NCI-H1048 (cell line): ENCODE measurements at regions not wholly inside any gene's neighbourhood (a gene's known extent, or its start where the extent isn't known, plus 50 kb on each side); places are given as distances from the start of the nearest gene placed in this dataset.
"Not testable (repeated sequence)": the region's sequence is repeated elsewhere in the genome, so short reads cannot be mapped to it uniquely, and the experiment has no call there.

Experiments used
- DNase-seq: peaks from one replicate; lab custom pipeline; 2025; lab: John Stamatoyannopoulos, UW

DNA sequence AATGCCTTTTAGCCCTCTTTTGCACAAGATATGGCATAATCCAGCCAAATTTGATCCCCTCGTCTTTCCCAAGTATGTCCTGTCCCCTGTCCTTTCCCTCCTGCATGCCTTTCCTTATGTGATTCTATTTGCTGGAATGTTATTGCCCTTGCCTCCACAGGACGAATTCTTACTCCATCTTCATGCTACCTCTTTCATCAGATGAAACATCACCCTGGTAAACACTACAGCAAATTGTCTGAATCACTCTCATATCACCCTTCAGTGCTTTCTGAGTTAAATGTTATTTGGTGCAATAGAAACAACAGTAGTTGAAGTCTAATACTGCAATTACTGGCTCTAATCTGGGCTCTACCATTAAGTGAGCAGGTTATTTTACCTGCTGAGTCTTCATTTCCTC lies 52.2 kb upstream of the FAT1 start:
- DNase-seq: no peak

DNA sequence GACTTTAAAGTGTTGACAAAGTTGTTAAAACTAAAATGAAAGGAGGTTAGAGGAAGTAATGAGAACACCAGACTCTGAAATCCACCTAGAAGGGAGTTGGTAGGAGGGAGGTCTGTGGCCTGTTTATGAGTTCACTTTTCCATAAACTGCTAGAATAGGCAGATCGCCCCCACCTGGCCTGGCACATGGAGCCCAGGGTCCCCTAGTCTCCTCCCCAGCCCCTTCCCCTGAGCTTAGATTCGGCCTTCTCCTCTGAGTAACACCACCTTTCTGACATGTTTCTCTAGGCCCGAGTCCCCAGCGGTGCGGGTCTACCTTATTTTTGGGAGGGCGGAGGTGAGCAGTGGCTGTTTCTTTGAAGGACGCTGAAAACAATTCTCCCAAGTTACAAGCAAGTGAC lies 54.5 kb upstream of the FAT1 start:
- DNase-seq: no peak

- DNase-seq: no peak
These were observed 56.8 kb upstream of the FAT1 start for GRCh38 chr4:186780291-186781031.

GRCh38 chr4:186781032-186781917 lies 57.6 kb upstream of the FAT1 start:
- DNase-seq: no peak

DNA sequence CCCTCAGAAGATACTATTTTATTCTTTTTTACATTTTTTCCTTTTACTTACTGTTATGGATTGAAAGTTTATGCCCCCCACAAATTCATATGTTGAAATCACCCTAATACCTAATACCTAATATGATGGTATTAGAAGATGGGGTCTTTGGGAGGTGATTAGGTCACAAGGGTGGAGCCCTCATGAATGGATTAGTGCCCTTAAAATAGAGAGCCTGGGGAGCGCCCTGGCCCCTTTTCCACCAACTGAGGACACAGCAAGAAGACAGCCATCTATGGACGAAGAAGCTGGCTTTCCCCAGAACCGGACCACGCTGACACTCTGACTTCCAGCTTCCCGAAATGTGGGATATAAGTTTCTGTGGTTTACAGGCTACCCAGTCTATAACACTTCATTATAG lies 58.6 kb upstream of the FAT1 start:
- DNase-seq: no peak

GRCh38 chr4:186787536-186787935 lies 63.9 kb upstream of the FAT1 start:
- no peak for DNase-seq

DNA sequence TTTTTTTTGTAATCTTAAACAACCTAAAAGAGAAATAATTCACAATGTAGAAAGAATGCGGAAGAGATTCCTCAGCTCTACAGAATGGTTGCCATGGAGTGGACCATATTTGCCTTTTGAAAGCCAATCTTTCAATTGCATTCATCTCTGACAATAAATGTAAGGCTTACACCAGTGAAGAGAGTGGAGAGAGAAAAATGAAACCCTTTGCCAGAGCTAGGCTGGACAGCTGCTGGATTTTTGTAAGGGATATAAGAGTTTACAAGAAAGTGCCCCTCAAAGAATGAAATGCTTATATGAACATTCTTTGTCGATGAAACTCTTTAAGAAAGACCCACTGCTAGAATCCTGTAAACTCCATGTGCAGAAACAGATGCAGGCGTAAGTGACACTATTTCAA lies 66.0 kb upstream of the FAT1 start:
- no peak for DNase-seq

DNA sequence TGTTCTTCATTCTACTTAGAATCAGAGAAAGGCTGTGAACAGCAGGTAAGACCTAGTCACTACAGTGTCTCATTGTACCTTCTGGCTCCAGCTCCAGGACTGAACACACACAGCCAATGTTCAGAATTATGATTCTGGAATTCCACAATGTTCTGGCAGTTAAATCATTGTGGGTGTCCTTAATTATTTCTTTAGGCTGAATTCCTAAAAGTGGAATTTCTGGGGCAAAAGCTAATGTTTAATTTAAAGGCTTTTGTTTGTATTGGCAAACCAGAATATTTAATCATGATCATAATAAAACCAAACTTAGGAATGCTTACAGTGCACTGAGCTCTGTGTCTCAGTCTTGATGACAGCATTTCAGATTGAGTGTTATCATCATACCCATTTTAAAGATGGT lies 67.0 kb upstream of the FAT1 start:
- no peak for DNase-seq

- no peak for DNase-seq
These were observed 69.2 kb upstream of the FAT1 start for GRCh38 chr4:186792728-186793366.

GRCh38 chr4:186798951-186799659 lies 75.4 kb upstream of the FAT1 start:
- no peak for DNase-seq

DNA sequence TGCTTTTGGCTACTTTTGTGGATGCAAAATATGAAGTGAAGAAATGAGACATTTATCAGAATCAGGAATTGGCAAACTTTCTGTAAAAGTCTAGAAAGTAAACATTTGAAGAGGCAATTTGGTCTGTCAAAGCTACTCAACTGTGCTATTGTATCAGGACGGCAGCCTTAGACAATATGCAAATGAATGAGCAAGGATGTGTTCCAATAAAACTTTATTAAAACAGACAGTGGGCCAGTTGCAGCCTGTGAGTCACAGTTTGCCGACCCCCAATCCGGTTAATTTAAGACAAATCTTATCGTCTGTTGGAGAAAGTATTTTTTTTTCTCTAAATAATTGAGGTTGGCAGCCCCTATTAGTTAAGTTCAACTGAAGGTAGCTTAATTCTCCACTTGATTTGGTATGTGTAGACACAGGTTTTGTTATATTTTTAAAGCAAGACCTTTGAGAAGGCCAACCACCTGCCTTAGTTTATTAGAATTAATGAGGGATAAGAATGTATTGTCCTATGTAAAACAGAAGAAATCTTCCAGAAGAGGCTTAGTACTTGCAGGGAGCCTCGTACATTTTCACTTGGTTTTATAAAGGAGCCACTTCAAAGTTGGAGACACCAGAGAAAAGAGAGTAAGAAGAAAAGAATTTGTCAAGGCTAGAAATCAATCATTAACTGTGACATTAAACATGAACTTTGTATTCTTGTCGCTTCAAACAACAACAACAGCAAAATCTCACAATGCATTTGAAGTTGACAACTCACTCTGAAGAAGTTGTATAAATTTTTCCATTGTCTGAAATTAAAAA lies 81.6 kb upstream of the FAT1 start:
- no peak for DNase-seq

DNA sequence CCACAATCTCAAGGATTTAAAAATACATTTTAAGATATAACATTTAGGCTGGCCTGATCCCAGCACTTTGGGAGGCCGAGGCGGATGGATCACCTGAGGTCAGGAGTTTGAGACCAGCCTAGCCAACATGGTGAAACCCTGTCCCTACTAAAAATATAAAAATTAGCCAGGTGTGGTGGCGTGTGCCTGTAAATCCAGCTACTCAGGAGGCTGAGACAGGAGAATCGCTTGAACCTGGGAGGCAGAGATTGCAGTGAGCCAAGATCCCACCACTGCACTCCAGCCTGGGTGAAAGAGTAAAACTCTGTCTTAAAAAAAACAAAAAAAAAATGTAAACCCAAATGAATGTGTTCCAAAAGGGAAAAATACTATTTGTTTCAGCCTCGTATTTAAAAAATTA lies 82.3 kb upstream of the FAT1 start:
- not testable (repeated sequence) for DNase-seq

DNA sequence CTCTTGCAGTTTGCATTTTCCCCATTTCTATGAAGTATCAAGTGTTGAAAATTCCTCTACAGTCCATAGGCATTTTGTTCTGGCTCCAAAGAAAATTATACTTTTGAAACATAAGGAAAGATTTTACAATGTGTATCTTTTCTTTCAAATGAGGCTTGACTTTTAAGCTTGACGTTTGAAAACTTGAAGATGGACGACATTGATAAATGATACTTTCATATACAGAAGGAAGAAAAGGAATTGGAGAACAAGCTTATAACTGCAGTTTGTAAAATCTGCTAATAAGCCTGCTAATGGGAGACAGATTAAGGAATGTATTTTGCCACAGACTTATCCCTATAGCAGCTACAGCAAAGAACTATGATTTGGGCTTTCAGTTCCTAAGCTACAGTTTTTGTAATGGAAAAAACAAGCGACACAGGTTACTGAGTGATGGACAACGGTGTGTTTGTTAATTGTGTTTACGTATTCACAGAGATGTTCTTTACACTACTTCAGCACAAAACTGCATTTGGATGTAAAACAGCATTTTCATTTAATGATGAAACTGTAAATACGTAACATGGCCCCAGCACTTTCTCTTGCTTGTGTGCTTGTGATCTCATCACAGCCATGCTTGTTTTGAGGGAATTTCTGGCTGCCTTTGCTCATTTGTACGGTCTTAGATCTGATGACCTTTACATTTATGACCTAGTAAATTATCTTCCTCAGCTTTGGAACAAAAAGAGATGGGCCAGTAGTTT lies 83.2 kb upstream of the FAT1 start:
- DNase-seq: no peak

DNA sequence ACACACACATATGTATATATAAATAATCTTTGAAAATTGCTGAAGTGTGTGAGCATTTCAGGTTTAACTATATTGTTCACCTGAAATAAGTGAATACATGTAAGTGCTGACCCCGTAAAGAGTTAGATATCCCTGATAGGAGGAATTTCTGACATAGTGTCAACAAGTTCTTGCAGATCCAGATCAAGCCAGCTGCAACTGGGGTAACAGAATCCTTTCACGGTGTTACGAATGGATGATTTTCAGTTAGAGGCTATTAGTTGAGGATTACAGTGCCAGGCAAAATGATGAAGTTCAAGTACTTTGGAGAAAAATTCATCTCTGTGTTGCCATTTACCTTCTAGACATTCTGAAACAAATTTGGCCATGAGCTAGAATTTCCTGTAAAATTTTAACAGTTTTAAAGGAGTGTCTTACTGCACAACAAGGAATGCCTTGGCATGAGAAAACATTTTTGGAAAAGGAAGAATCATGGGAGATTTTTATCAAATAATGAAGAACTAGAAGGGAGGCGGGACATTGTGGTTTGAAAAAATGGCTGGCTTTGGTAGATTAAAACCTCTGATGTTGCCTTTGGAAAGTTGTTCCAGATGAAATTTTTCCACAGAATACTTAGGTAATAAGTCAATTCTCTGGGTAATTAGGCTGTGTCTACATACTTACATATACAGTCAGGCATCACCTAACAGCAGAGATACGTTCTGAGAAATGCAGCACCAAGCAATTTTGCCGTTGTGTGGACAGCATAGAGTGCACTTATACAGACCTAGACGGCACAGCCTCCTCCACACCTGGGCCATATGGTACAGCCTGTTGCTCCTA lies 84.4 kb upstream of the FAT1 start:
- no peak for DNase-seq

- no peak for DNase-seq
These were observed 85.0 kb upstream of the FAT1 start for GRCh38 chr4:186808630-186809018.

DNA sequence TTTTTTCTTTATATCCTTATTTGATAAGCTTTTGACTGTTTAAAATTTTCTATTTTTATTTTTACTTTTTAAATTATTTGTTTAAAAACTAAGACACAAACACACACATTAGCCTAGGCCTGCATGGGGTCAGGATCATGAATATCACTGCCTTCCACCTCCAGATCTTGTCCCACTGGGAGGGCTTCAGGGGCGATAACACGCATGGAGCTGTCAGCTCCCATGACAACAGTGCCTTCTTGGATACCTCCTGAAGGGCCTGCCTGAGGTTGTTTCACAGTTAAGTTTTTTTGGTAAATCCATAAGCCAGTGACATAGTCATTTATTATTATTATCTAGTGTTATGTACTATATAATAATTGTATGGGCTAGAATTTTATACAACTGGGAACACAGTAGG lies 85.4 kb upstream of the FAT1 start:
- no peak for DNase-seq

DNA sequence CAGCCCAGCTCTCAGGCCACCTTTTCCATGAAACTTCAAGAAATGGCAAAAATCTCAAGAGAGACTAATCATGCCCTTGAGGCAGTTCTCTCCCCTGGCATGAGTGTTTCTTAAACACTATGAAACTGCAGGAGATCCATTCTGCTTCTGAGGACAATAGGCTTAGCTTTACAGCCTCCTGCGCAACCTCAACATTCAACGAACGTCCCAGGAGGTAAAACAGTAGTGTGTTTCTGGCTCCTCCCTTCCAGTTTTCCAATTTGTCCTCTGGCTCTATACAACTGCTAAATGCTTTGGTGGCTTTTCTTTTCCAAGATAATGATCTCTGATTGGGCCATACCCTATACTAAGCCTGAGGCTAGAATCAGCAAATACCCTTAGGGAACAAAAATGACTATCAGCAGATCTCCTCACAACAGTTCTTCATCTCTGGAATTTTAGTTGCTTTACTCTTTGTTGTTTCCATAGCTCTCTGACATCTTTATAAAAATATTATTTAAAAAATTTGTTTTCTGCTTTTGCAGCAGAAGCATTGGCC lies 87.0 kb upstream of the FAT1 start:
- no peak for DNase-seq

- DNase-seq: no peak
These were observed 88.9 kb upstream of the FAT1 start for GRCh38 chr4:186812592-186812991.

- no peak for DNase-seq
These were observed 89.9 kb upstream of the FAT1 start for GRCh38 chr4:186813377-186814068.
